ENCODE measurements at regions not wholly inside any gene's neighbourhood (a gene's known extent, or its start where the extent isn't known, plus 50 kb on each side); places are given as distances from the start of the nearest gene placed in this dataset.

DNA sequence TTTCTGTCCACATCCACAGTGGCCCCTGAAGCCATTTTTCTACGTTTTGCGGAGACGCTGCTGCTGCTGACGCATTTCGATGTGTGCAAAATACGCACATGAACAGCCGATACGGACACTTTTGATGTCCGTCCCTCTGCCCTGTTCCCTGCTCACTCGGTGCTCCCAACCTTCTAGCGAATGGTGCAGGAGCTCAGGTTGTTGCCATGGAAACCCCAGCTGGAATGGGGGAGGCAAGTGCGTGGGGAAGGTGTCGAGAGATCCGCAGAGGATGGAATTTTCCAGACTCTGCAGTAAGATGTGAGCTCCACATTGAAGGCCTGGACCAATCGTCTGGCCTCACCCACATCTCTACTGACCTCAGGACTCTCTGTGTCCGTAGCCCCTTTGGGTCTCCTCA, 109.2 kb upstream of the USP29 start:
- no peak for FAIRE-seq
- Histone ChIP-seq H4K91ac (replicated peaks; ENCODE audit: insufficient read length, low read length) (no peak overlapping the region), H3K4me1 (replicated peaks in 1 of 4; ENCODE audit: control insufficient read depth in 3 of 4, insufficient read depth in 4 of 4, low read length in 3 of 4) (no peaks in the 10 kb centered on the region), H3K9ac (replicated peaks in 1 of 4; ENCODE audit: extremely low read depth in 1 of 4, low read depth in 3 of 4, low read length in 3 of 4) (no peak overlapping the region), H2BK20ac (ENCODE audit: low read length) (no peak overlapping the region), H3K36me3 (ENCODE audit: control insufficient read depth in 2 of 4, insufficient read depth in 4 of 4, low read length in 3 of 4) (no peaks in the 10 kb centered on the region), H3K79me2 (ENCODE audit: control insufficient read depth in 1 of 2, insufficient read depth in 2 of 2, low read length in 2 of 2) (no peaks in the 10 kb centered on the region), H3K27me3 (replicated peaks in 1 of 4; ENCODE audit: control insufficient read depth in 3 of 4, extremely low read depth in 1 of 4, insufficient read depth in 3 of 4, low read length in 3 of 4) (no peaks in the 10 kb centered on the region), H2BK5ac (ENCODE audit: low read depth, low read length) (no peak overlapping the region), H3K56ac (replicated peaks; ENCODE audit: insufficient read length, low read depth, low read length) (no peak overlapping the region), H3K4ac (replicated peaks; ENCODE audit: insufficient read length, low read depth, low read length) (no peak overlapping the region), H3K4me3 (ENCODE audit: extremely low read depth in 1 of 4, insufficient read depth in 2 of 4, low read depth in 3 of 4, low read length in 4 of 4) (no peak overlapping the region), H4K8ac (ENCODE audit: extremely low read depth, insufficient read depth, low read length) (no peak overlapping the region), H3K9me3 (ENCODE audit: insufficient read depth in 2 of 2, low read depth in 1 of 2, low read length in 1 of 2) (peaks cover 53 to 81% of the 10 kb centered on the region in 2 experiments), H2BK120ac (replicated peaks; ENCODE audit: low read depth, low read length) (no peak overlapping the region), H2BK12ac (ENCODE audit: low read depth, low read length) (no peak overlapping the region), H3K23me2 (ENCODE audit: low read depth, low read length) (peaks cover 8% of the 10 kb centered on the region; the same call in 1 of the 2 replicates), H2BK15ac (ENCODE audit: low read length) (no peak overlapping the region), H2AFZ (ENCODE audit: low read length) (no peak overlapping the region), H3K18ac (ENCODE audit: extremely low read depth, low read length) (no peak overlapping the region), H4K5ac (ENCODE audit: insufficient read length, low read depth, low read length) (no peak overlapping the region), H4K20me1 (replicated peaks in 1 of 2; ENCODE audit: control insufficient read depth in 1 of 2, insufficient read depth in 2 of 2, low read length in 2 of 2) (peaks cover 0 to 2% of the 10 kb centered on the region in 2 experiments), H3K23ac (ENCODE audit: insufficient read length) (no peak overlapping the region), H2AK5ac (ENCODE audit: low read depth, low read length) (no peak overlapping the region), H3K79me1 (ENCODE audit: low read depth, low read length) (no peaks in the 10 kb centered on the region), H3K4me2 (ENCODE audit: insufficient read depth in 1 of 2, low read depth in 2 of 2, low read length in 2 of 2) (no peak overlapping the region), H3K14ac (ENCODE audit: insufficient read length) (no peak overlapping the region), H3K27ac (ENCODE audit: low read depth, low read length) (no peak overlapping the region)
- WGBS, 2 experiments (ENCODE audit: extremely low coverage in 1 of 2, insufficient coverage in 1 of 2, insufficient read length in 1 of 2, insufficient replicate concordance in 2 of 2, low coverage in 1 of 2, low lambda C conversion rate in 2 of 2, missing lambda C conversion rate in 1 of 2), result 85% methylated on average over 16 of the region's 16 CpGs; no CpG with 5 or more reads in 1 of the 2 experiments
- CTCF ChIA-PET (ENCODE audit: partially characterized antibody), result no interaction called here
- TF ChIP-seq CBX8 (IDR thresholded peaks at IDR 0.05; ENCODE audit: borderline replicate concordance, low read depth, low read length) (no peak), GTF2F1 (IDR thresholded peaks at IDR 0.05; ENCODE audit: borderline replicate concordance, low read depth, low read length) (no peak), SUZ12 (IDR thresholded peaks at IDR 0.05; ENCODE audit: low read length) (no peak)
- POLR2A ChIA-PET (ENCODE audit: partially characterized antibody), result no interaction called here
- DNase-seq (ENCODE audit: low read depth in 1 of 2, low spot score in 2 of 2), result no peak
